ENCODE measurements at regions not wholly inside any gene's neighbourhood (a gene's known extent, or its start where the extent isn't known, plus 50 kb on each side); places are given as distances from the start of the nearest gene placed in this dataset.

DNA sequence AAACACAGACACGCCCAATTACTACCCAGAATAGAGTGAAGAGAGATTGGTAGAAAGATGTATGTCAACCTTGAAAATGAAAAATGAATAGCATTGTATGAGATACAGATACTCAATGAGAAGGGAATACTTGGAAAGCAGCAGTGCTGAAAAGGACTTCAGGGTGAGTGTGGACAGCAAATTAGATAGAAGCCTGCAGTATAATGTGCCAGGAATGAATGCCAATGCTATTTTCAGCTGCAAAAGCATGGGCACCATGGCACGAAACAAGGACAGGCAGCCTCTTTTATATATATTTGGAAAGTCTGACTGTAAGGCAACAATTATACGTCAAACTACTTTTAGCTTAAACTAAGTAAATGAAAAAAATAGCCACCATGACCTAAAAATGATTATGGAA, 118.2 kb downstream of the PTCHD4 start:
- TF ChIP-seq CTCF (IDR thresholded peaks at IDR 0.05; ENCODE audit: low read depth, low read length) (no peak), EZH2phosphoT487 (IDR thresholded peaks at IDR 0.05; ENCODE audit: low read depth) (no peak)

Data from OCI-LY3 (cell line).